HL-60 (cell line): ENCODE measurements at regions not wholly inside any gene's neighbourhood (a gene's known extent, or its start where the extent isn't known, plus 50 kb on each side); places are given as distances from the start of the nearest gene placed in this dataset.

ENCODE experiments used
- DNase-seq, 2 experiments: peaks; one replicate each; pipeline ENCODE4 v3.0.0-alpha.2; 2010 to 2020; ENCODE audit warnings: low read depth in 1 of 2, low spot score in 1 of 2
- H3K27ac ChIP-seq: fragments of 250-450 bp; sonication (Bioruptor Pico); replicated peaks from 2 replicates; pipeline ENCODE4 v1.5.1; 2020; ENCODE audit warnings: mild to moderate bottlenecking, moderate library complexity
- H3K27me3 ChIP-seq: fragments of 250-450 bp; sonication (Bioruptor Pico); 2 replicates; pipeline ENCODE4 v1.5.1; 2021; ENCODE audit warnings: mild to moderate bottlenecking, moderate library complexity; ENCODE audit not compliant: insufficient read depth, poor library complexity, severe bottlenecking
- H3K4me3 ChIP-seq: replicated peaks from 2 replicates; pipeline ENCODE4 v1.5.1; 2011; ENCODE audit warnings: mild to moderate bottlenecking, control low read depth, low read length; ENCODE audit not compliant: insufficient read depth
- CTCF ChIP-seq: IDR thresholded peaks from one replicate; pipeline ENCODE4 v1.5.1; 2011; ENCODE audit warnings: low read length, control low read depth, inconsistent platforms; ENCODE audit not compliant: insufficient read depth
- GABPA ChIP-seq: IDR thresholded peaks from 2 replicates; pipeline ENCODE4 v1.6.1; 2012; ENCODE audit warnings: low read depth
- POLR2AphosphoS5 ChIP-seq: IDR thresholded peaks from 2 replicates; pipeline ENCODE4 v1.6.1; 2012; ENCODE audit warnings: low read depth
- REST ChIP-seq: IDR thresholded peaks from 2 replicates; pipeline ENCODE4 v1.6.1; 2012; ENCODE audit warnings: low read depth; ENCODE audit not compliant: insufficient replicate concordance
- SPI1 ChIP-seq: IDR thresholded peaks from 2 replicates; pipeline ENCODE4 v1.6.1; 2012; ENCODE audit warnings: low read depth, mild to moderate bottlenecking, borderline replicate concordance

- DNase-seq, result no peak
- Histone ChIP-seq H3K4me3 (no peak overlapping the region), H3K27me3 (no peaks in the 10 kb centered on the region), H3K27ac (no peak overlapping the region)
- TF ChIP-seq CTCF (no peak), SPI1 (no peak), REST (no peak), POLR2AphosphoS5 (no peak), GABPA (no peak)
Observed at GRCh38 chr7:138282997-138283396, 177.1 kb upstream of the TRIM24 start.

- TF ChIP-seq CTCF (no peak), POLR2AphosphoS5 (no peak), GABPA (no peak), REST (no peak), SPI1 (no peak)
- no peaks in the 10 kb centered on the region for H3K27me3 ChIP-seq
- H3K27ac ChIP-seq, result no peak overlapping the region
- DNase-seq, result no peak
- H3K4me3 ChIP-seq, result no peak overlapping the region
Observed at GRCh38 chr7:138285129-138285528, 174.9 kb upstream of the TRIM24 start.

GRCh38 chr7:138286846-138287245, 173.2 kb upstream of the TRIM24 start:
- TF ChIP-seq GABPA, result no peak
- no peak for TF ChIP-seq CTCF
- no peak for DNase-seq
- Histone ChIP-seq H3K27me3 (no peaks in the 10 kb centered on the region), H3K4me3 (no peak overlapping the region), H3K27ac (no peak overlapping the region)

GRCh38 chr7:138287549-138287948, 172.5 kb upstream of the TRIM24 start:
- TF ChIP-seq SPI1 (no peak), GABPA (no peak), CTCF (no peak), REST (no peak), POLR2AphosphoS5 (no peak)
- no peak overlapping the region for H3K27ac ChIP-seq
- no peaks in the 10 kb centered on the region for H3K27me3 ChIP-seq
- no peak overlapping the region for H3K4me3 ChIP-seq
- DNase-seq, result no peak
